GM21737 (cell line): ENCODE measurements at regions not wholly inside any gene's neighbourhood (a gene's known extent, or its start where the extent isn't known, plus 50 kb on each side); places are given as distances from the start of the nearest gene placed in this dataset.
"Not testable (repeated sequence)": the region's sequence is repeated elsewhere in the genome, so short reads cannot be mapped to it uniquely, and the experiment has no call there.

Source experiments
- ATAC-seq: cut with Tn5 transposase; IDR thresholded peaks from one replicate; pipeline ENCODE4 v1.9.1; 2021; ENCODE audit warnings: mild to moderate bottlenecking, moderate library complexity; ENCODE audit not compliant: unreplicated experiment

GRCh38 chr5:117588611-117589010 is 1014.0 kb upstream of the SEMA6A start:
- no peak for ATAC-seq

DNA sequence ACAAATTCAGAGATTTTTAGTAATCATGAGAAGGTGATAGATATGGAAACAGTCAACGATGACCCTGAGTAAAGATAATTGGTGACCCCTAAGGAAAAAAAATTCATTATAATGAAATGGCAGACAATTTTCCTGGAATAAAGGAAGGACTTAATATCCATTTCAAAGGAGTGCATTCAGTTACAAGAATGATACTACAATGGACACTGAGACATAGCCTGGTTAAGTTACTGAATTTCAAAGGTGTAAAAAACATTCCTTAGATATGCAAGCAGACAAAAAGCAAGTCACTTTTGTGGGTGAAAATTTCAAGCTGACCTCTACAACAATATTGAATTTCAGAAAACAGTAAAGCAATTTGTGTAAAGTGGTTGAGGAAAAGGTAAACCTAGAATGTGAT is 1012.5 kb upstream of the SEMA6A start:
- ATAC-seq = no peak

DNA sequence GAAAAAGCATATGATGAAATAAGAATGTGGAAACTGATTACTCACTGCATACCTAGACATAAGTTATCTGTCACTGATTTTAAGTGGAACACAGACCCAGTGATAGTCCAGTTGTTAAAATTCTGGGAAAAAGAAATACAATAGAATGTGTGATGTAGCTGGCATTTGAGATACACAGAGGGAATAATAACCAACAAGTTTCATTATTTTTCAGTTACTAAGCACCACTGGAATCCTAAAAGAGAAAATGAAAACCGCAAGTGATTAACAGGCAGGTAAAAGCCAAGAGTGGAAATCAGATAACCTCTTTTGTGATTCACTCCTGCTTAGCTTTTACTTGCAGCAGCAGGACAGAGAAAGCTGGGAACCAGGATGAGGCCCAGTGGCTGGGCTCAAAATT is 994.0 kb upstream of the SEMA6A start:
- ATAC-seq = no peak

GRCh38 chr5:117568126-117568525 is 993.5 kb upstream of the SEMA6A start:
- no peak for ATAC-seq

DNA sequence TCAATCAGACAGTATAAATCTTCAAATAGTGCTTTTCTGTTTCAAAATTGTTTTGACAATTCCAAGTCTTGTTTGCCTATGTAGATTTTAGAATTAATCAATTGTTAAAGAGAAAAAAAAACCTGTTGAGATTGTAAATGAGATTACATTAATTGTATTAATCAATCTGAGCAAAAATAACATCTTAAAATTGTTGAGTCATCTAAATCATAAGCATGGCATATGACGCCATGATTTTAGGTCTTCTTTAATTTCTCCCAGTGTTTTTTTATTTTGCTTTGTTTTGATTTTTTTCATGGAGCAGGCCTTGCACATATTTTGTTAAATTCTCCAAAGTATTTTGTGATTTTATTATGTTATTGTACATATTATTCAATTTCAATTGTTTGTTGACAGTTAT is 988.0 kb upstream of the SEMA6A start:
- ATAC-seq = no peak

- no peak for ATAC-seq
Observed at GRCh38 chr5:117561531-117561930, 986.9 kb upstream of the SEMA6A start.

GRCh38 chr5:117559005-117559844 is 984.6 kb upstream of the SEMA6A start:
- ATAC-seq = no peak

DNA sequence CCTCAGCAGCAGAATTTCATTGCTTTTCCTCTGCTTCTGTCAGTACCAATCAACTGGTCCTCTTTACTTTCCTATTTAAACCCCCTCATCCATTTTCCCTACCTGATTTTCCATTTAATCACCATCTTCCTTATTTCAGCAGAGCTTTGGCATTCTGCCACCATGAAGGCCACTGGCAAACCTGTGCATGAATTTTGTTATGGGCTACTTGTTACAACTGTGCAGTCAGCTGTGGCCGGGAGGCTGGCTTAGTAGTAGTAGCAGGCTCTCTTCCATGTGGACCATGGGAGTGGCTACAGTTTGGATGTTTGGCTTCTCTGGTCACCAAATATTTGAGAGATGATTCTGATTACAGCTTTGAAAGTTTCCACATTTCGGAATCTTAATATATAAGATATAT is 976.6 kb upstream of the SEMA6A start:
- ATAC-seq = no peak

DNA sequence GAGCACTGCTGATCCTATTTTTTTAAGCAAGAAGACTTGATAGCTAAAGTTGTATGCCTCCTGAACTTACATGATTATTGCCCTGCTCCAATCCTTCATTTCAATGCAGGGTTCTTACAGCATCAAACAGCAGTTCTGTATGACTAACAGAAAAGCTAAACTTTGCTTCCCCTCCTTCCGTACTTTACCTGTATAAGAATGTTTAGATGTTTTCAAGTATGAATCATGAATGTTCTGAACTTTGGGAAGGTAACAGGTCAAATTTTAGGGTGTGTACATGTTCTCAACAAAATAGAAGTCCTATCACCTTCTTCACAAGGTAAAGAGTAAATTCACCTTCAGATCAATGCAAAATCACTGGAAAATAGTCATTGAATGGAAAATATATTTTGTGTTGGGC is 972.6 kb upstream of the SEMA6A start:
- no peak for ATAC-seq

DNA sequence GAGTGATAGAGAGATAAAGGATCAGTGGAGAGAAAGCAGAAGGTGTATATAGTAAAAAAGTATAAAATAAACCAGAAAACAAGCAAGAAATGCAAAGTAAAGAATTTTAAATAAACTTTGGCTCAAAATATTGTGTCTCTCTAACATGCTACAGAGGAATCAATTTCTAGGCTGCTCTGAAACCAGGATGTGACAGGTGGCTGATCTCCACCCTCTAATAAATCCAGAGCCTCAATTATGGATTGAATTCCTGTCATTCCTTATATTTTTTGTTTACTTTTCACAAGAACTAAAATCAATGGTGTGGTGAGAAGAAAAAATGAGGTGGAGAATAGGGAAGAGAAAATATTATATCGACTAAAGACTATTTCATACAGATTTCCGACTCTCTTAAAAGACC is 965.1 kb upstream of the SEMA6A start:
- ATAC-seq = no peak

- ATAC-seq = no peak
Observed at GRCh38 chr5:117533792-117534191, 959.2 kb upstream of the SEMA6A start.

DNA sequence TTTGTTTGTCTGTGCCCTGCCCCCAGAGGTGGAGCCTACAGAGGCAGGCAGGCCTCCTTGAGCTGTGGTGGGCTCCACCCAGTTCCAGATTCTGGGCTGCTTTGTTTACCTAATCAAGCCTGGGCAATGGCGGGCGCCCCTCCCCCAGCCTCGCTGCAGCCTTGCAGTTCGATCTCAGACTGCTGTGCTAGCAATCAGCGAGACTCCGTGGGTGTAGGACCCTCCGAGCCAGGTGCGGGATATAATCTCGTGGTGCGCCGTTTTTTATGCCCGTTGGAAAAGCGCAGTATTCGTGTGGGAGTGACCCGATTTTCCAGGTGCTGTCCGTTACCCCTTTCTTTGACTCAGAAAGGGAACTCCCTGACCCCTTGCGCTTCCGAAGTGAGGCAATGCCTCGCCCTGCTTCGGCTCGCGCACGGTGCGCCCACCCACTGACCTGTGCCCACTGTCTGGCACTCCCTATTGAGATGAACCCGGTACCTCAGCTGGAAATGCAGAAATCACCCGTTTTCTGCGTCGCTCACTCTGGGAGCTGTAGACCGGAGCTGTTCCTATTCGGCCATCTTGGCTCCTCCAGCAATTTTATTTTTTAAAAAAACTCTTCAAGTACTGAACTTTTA is 958.5 kb upstream of the SEMA6A start:
- ATAC-seq = not testable (repeated sequence)

DNA sequence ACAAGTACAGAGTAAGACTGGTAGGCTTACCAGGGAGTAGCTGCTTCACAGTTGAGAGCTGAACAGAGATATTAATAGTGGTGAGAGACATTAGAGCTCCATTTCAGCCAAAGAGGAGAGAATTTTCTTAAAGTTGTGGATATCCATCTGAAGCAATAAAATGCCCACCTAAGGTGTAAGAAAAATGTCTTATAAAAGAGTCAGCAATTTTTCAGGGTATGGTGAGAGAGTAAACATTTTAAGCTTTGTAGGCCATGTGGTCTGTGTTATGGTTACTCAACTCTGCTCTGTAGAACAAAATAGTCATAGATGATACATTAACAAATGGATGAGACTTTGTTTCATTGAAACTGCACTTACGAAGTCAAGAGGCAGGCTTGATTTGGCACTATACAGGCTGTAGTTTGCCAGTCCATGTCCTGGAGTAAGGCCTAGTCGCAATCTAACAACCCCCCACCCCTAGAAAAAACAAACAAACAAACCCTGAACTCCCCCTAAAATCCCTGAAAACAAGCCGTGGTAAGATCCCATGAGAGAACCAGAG is 945.4 kb upstream of the SEMA6A start:
- no peak for ATAC-seq

GRCh38 chr5:117504305-117504704 is 929.7 kb upstream of the SEMA6A start:
- ATAC-seq = no peak

- no peak for ATAC-seq
Observed at GRCh38 chr5:117497601-117498000, 923.0 kb upstream of the SEMA6A start.

DNA sequence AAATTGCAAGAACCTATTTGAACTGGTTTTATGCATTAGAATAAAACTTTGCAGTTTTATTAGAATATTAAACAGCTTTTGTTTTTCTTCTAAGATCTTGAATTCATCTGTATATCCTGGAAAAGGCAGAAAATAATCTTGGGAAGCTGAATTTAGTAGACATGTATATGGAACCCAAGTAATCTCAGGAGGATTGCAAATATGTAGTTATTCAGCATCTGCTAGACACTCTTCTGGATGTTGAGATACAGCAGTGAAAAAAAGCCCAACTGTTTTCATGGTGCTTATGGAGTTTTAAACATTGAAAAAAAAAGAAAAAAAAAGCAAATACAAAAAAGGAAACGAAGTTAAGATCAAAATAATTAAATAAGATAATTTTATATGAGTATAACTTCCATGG is 922.2 kb upstream of the SEMA6A start:
- no peak for ATAC-seq

DNA sequence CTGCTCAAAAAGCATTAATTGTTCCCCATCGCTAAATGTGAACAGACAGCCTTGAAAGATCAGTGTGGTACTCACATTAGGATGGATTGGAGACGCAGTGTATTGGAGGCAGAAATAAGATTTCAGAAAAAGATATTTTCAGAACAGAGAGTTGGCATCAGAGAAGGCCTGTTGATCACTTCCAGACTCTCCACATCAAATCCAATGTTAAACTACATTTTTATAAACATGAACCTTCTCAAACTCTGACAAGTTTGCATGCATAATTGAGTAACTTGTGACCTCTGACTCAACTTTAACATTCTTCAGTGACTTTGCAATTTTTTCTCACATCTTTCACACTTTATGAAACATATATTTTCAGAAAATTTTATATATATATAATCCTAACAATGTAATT is 919.6 kb upstream of the SEMA6A start:
- no peak for ATAC-seq

GRCh38 chr5:117488976-117489500 is 914.4 kb upstream of the SEMA6A start:
- ATAC-seq = no peak

GRCh38 chr5:117487556-117487955 is 912.9 kb upstream of the SEMA6A start:
- no peak for ATAC-seq

DNA sequence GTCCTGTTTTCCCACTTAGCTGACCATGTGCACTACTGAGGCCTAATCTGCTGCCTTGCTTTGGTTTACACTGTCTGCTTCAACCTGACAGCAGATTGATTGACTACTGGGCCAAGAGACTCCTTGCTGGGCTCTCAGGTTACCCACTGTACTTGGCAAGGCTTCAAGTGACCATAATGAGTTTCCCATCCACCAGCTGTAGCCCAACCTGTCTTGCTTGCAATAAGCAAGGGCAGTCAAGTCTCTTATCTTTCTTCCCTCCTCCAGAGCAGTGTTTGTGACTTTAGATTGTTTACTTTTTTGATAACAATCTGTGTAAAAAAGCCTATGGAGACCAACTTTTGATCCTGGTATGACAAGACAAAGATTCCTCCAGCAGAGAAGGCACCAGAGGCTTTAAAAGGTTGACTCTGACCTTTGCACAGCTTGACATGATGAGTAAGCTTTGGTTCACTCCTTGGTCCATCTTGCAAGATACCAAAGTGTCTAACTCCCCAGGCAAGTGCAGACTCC is 912.3 kb upstream of the SEMA6A start:
- ATAC-seq = no peak

GRCh38 chr5:117486261-117486660 is 911.6 kb upstream of the SEMA6A start:
- no peak for ATAC-seq

- no peak for ATAC-seq
Observed at GRCh38 chr5:117475919-117476318, 901.3 kb upstream of the SEMA6A start.
